ENCODE measurements at regions not wholly inside any gene's neighbourhood (a gene's known extent, or its start where the extent isn't known, plus 50 kb on each side); places are given as distances from the start of the nearest gene placed in this dataset.

DNA sequence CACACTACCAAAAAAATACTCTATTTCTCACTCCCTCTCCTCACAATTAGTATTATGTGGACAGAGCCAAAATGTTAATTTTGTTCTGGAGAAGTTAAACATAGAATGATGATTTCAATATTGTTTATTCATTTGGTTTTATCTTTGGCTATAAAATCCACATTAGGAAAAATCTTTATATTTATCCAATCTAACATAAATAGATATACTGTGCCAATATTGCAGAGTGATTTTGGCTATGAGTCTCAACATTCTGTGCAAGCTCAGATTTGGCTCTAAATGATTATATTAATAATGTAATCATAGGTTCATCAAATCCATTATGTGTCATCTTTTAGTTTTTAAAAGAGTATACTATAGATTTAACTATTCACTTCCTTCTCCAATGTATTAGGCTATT lies 667.5 kb upstream of the CHORDC1 start:
- Histone ChIP-seq H3K4me3 (ENCODE audit: insufficient read depth, low read depth, low read length) (no peak overlapping the region), H3K4me1 (ENCODE audit: control insufficient read depth, insufficient read depth, low read length) (no peaks in the 10 kb centered on the region), H3K27me3 (ENCODE audit: control insufficient read depth, insufficient read depth, low read length, poor library complexity, severe bottlenecking) (no peaks in the 10 kb centered on the region), H3K9me3 (ENCODE audit: control insufficient read depth, low read length) (no peaks in the 10 kb centered on the region), H3K36me3 (ENCODE audit: control insufficient read depth, insufficient read depth, low read length) (no peaks in the 10 kb centered on the region), H3K27ac (ENCODE audit: insufficient read depth, low read depth, low read length, poor library complexity, severe bottlenecking) (no peak overlapping the region)

DNA sequence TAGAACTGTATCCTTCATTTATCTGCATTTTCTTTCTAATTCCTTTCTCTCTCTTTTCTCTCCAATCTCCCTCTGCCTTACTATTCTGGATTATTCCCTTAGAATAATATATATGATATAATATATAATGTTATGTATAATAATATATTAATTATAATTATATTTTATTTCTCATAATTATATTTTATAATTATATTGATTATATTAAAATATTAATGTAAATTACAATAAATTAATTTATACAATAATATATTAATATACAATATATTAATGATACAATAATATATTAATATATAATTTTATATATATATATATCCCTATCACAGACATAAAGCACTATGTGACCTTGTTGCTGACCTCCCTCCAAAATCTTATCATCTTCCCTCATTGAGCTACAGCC lies 661.3 kb upstream of the CHORDC1 start:
- H3K36me3 ChIP-seq (ENCODE audit: control insufficient read depth, insufficient read depth, low read length): no peaks in the 10 kb centered on the region
- H3K9me3 ChIP-seq (ENCODE audit: control insufficient read depth, low read length): no peaks in the 10 kb centered on the region
- H3K27me3 ChIP-seq (ENCODE audit: control insufficient read depth, insufficient read depth, low read length, poor library complexity, severe bottlenecking): no peaks in the 10 kb centered on the region
- H3K4me1 ChIP-seq (ENCODE audit: control insufficient read depth, insufficient read depth, low read length): no peaks in the 10 kb centered on the region
- H3K4me3 ChIP-seq (ENCODE audit: insufficient read depth, low read depth, low read length): no peak overlapping the region
- no peak overlapping the region for H3K27ac ChIP-seq (ENCODE audit: insufficient read depth, low read depth, low read length, poor library complexity, severe bottlenecking)

DNA sequence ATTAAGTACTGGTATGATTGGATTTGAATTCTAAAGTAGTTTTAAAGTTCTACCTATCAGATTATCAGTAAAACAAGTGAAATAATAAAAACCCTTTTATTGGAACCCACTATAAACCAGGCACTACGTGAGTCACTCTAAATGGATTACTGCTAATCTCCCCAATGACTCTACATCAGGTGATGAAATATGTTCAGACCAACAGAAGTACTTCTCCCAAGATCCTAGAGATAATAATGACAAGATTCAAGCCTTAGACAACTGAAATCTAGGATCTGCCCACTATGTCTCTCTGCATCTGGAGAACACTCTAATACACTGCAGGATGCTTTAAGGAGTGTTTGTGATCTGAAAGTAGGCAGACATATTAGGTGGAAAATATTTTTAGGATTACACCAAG lies 652.1 kb upstream of the CHORDC1 start:
- Histone ChIP-seq H3K27ac (ENCODE audit: insufficient read depth, low read depth, low read length, poor library complexity, severe bottlenecking) (no peak overlapping the region), H3K27me3 (ENCODE audit: control insufficient read depth, insufficient read depth, low read length, poor library complexity, severe bottlenecking) (no peaks in the 10 kb centered on the region), H3K36me3 (ENCODE audit: control insufficient read depth, insufficient read depth, low read length) (no peaks in the 10 kb centered on the region), H3K4me1 (ENCODE audit: control insufficient read depth, insufficient read depth, low read length) (no peaks in the 10 kb centered on the region), H3K4me3 (ENCODE audit: insufficient read depth, low read depth, low read length) (no peak overlapping the region), H3K9me3 (ENCODE audit: control insufficient read depth, low read length) (no peaks in the 10 kb centered on the region)
- 89 to 100% methylated on average over 1 of the region's 1 CpG for WGBS, 2 experiments

DNA sequence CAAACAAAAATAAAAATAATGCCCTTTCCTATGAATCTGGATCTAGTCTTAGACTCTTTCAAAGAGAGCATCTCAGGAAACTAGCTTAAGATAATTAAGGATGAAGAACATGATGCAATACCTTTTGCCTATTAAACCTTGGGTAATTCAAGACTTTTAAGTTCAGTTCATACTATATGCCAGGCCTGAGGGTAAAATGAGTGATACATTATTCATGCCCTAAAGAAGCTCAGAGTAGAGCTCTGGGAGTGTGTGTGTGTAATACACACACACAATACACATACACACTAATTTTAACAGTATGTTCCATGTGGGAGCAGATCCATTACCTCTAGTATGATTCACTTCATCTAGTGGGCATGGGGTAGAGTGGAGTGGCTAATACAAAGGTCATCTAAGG lies 651.4 kb upstream of the CHORDC1 start:
- no peaks in the 10 kb centered on the region for H3K4me1 ChIP-seq (ENCODE audit: control insufficient read depth, insufficient read depth, low read length)
- H3K4me3 ChIP-seq (ENCODE audit: insufficient read depth, low read depth, low read length): no peak overlapping the region
- H3K27me3 ChIP-seq (ENCODE audit: control insufficient read depth, insufficient read depth, low read length, poor library complexity, severe bottlenecking): no peaks in the 10 kb centered on the region
- no peaks in the 10 kb centered on the region for H3K9me3 ChIP-seq (ENCODE audit: control insufficient read depth, low read length)
- H3K36me3 ChIP-seq (ENCODE audit: control insufficient read depth, insufficient read depth, low read length): no peaks in the 10 kb centered on the region
- H3K27ac ChIP-seq (ENCODE audit: insufficient read depth, low read depth, low read length, poor library complexity, severe bottlenecking): no peak overlapping the region

DNA sequence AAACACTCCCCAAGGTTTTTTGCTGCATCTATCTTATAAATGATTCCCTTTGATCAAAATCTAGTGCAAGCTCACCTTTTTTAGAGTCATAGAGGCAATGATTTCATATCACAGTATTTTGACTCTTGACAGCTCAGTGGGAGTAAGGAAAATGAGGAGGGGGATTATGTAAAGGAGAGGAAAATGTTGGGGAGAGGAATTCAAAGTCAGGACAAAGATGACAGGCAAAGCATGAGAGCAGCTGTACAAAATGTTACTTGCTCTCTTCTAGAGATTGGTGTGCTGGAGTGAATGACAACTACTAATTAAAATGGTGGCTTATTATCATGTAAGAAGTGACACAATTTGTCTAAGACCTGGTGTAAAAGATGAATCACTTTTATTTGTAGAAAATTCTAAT lies 644.6 kb upstream of the CHORDC1 start:
- Histone ChIP-seq H3K9me3 (ENCODE audit: control insufficient read depth, low read length) (no peaks in the 10 kb centered on the region), H3K4me1 (ENCODE audit: control insufficient read depth, insufficient read depth, low read length) (no peaks in the 10 kb centered on the region), H3K27me3 (ENCODE audit: control insufficient read depth, insufficient read depth, low read length, poor library complexity, severe bottlenecking) (no peaks in the 10 kb centered on the region), H3K4me3 (ENCODE audit: insufficient read depth, low read depth, low read length) (no peak overlapping the region), H3K36me3 (ENCODE audit: control insufficient read depth, insufficient read depth, low read length) (no peaks in the 10 kb centered on the region), H3K27ac (ENCODE audit: insufficient read depth, low read depth, low read length, poor library complexity, severe bottlenecking) (no peak overlapping the region)

DNA sequence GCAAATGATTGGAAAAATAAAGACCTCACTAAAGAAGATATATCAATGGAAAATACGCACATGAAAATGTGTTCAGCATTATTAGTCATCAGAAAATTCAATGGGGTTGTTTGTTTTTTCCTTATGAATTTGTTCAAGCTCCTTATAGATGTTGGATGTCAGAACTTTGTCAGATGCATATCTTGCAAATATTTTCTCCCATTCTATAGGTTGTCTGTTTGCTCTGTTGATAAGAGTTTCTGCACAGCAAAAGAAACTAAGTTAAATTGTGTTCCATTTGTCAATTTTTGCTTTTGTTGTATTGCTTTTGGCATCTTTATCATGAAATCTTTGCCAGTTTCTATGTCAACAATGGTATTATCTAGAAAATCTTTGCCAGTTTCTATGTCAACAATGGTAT lies 633.9 kb upstream of the CHORDC1 start:
- WGBS, 2 experiments: 92 to 100% methylated on average over 1 of the region's 1 CpG
- Histone ChIP-seq H3K27me3 (ENCODE audit: control insufficient read depth, insufficient read depth, low read length, poor library complexity, severe bottlenecking) (no peaks in the 10 kb centered on the region), H3K9me3 (ENCODE audit: control insufficient read depth, low read length) (no peaks in the 10 kb centered on the region), H3K4me1 (ENCODE audit: control insufficient read depth, insufficient read depth, low read length) (no peaks in the 10 kb centered on the region), H3K36me3 (ENCODE audit: control insufficient read depth, insufficient read depth, low read length) (no peaks in the 10 kb centered on the region), H3K4me3 (ENCODE audit: insufficient read depth, low read depth, low read length) (no peak overlapping the region), H3K27ac (ENCODE audit: insufficient read depth, low read depth, low read length, poor library complexity, severe bottlenecking) (no peak overlapping the region)

DNA sequence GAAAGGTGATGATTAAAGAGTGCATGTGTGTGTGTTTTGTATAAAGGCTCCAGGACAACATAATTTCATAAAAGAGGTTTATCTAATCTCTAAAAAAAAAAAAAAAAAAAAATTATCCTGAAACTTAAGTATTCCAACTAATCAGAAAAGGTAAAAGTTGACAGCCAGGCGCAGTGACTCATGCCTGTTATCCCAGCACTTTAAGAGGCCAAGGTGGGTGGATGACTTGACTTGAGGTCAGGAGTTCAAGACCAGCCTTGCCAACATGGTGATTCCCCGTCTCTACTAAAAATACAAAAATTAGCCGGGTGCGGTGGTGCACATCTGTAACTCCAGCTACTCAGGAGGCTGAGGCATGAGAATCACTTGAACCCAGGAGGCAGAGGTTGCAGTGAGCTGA lies 632.7 kb upstream of the CHORDC1 start:
- H3K36me3 ChIP-seq (ENCODE audit: control insufficient read depth, insufficient read depth, low read length): no peaks in the 10 kb centered on the region
- no peaks in the 10 kb centered on the region for H3K27me3 ChIP-seq (ENCODE audit: control insufficient read depth, insufficient read depth, low read length, poor library complexity, severe bottlenecking)
- H3K4me3 ChIP-seq (ENCODE audit: insufficient read depth, low read depth, low read length): no peak overlapping the region
- 88 to 93% methylated on average over 4 of the region's 4 CpGs for WGBS, 2 experiments
- no peaks in the 10 kb centered on the region for H3K9me3 ChIP-seq (ENCODE audit: control insufficient read depth, low read length)
- no peaks in the 10 kb centered on the region for H3K4me1 ChIP-seq (ENCODE audit: control insufficient read depth, insufficient read depth, low read length)
- no peak overlapping the region for H3K27ac ChIP-seq (ENCODE audit: insufficient read depth, low read depth, low read length, poor library complexity, severe bottlenecking)

DNA sequence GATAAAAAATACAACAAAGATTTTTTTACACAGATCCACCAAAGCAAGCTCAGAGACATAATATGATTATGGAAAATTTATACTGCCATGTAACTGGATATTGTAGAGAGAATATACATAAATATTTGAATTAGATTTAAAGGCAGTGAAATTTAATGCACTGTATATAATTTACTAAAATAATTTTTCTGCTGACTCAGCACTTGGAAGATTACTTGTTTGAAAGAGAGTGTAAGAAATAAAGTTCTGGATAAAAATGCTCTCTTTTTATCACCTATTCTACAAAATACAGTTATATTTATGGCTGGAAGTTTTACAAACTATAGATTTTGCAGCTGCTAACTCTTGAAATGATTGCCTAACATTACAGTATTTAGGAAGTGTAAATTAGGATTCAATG lies 628.3 kb upstream of the CHORDC1 start:
- Histone ChIP-seq H3K4me1 (ENCODE audit: control insufficient read depth, insufficient read depth, low read length) (no peaks in the 10 kb centered on the region), H3K27ac (ENCODE audit: insufficient read depth, low read depth, low read length, poor library complexity, severe bottlenecking) (no peak overlapping the region), H3K4me3 (ENCODE audit: insufficient read depth, low read depth, low read length) (no peak overlapping the region), H3K9me3 (ENCODE audit: control insufficient read depth, low read length) (no peaks in the 10 kb centered on the region), H3K27me3 (ENCODE audit: control insufficient read depth, insufficient read depth, low read length, poor library complexity, severe bottlenecking) (no peaks in the 10 kb centered on the region), H3K36me3 (ENCODE audit: control insufficient read depth, insufficient read depth, low read length) (no peaks in the 10 kb centered on the region)

DNA sequence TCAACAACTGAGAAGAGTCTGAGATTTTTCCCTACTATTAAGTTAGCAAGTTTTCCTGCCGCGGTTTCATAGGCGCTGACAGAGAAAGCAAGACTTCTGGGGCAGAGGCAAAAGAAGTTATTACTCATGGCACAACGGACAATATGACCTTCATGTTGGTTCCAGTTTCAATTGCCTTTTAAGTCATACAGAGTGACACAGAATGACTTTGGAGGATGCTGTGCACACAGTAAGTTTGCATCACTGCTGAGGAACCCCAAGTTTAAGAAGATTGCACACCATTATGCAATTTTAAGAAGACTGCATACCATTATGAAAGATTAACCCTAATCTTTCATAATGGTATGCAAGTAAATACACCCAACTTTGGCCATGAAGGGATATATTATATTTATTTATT lies 626.5 kb upstream of the CHORDC1 start:
- Histone ChIP-seq H3K9me3 (ENCODE audit: control insufficient read depth, low read length) (no peaks in the 10 kb centered on the region), H3K27me3 (ENCODE audit: control insufficient read depth, insufficient read depth, low read length, poor library complexity, severe bottlenecking) (no peaks in the 10 kb centered on the region), H3K27ac (ENCODE audit: insufficient read depth, low read depth, low read length, poor library complexity, severe bottlenecking) (no peak overlapping the region), H3K4me3 (ENCODE audit: insufficient read depth, low read depth, low read length) (no peak overlapping the region), H3K36me3 (ENCODE audit: control insufficient read depth, insufficient read depth, low read length) (no peaks in the 10 kb centered on the region), H3K4me1 (ENCODE audit: control insufficient read depth, insufficient read depth, low read length) (no peaks in the 10 kb centered on the region)
- 91 to 94% methylated on average over 4 of the region's 4 CpGs for WGBS, 2 experiments

DNA sequence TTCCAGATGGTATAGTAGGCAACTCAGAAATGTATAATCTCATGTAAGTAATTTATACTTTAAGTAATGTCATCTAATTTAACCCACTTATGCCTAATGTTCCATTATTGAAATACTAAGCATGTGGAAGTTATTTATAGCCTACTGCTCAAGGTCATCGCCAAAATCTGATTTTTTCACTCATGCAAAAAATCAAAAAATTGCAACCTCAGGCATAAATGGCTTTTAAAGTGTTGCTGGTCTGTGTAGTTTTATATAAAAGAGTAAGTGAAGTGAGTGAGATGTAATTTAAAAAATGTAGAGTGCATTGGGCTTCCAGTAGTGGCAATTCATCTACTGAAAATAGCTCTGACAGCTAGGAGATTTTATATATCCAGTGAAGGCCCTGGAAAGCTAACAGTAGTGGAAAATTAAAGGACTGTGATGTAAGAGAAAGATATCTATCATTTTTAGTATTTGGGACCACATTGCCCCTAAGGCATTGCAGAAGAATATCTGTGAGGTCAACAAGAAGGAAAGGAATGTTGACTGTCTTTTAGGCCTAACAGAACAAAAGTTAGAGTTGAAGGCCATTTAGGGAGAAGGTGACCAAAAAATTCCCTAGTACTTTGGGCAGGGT lies 624.5 kb upstream of the CHORDC1 start:
- no peak overlapping the region for H3K27ac ChIP-seq (ENCODE audit: insufficient read depth, low read depth, low read length, poor library complexity, severe bottlenecking)
- H3K27me3 ChIP-seq (ENCODE audit: control insufficient read depth, insufficient read depth, low read length, poor library complexity, severe bottlenecking): no peaks in the 10 kb centered on the region
- H3K4me3 ChIP-seq (ENCODE audit: insufficient read depth, low read depth, low read length): no peak overlapping the region
- H3K36me3 ChIP-seq (ENCODE audit: control insufficient read depth, insufficient read depth, low read length): no peaks in the 10 kb centered on the region
- 88 to 100% methylated on average over 1 of the region's 1 CpG for WGBS, 2 experiments
- H3K4me1 ChIP-seq (ENCODE audit: control insufficient read depth, insufficient read depth, low read length): no peaks in the 10 kb centered on the region
- H3K9me3 ChIP-seq (ENCODE audit: control insufficient read depth, low read length): no peaks in the 10 kb centered on the region

DNA sequence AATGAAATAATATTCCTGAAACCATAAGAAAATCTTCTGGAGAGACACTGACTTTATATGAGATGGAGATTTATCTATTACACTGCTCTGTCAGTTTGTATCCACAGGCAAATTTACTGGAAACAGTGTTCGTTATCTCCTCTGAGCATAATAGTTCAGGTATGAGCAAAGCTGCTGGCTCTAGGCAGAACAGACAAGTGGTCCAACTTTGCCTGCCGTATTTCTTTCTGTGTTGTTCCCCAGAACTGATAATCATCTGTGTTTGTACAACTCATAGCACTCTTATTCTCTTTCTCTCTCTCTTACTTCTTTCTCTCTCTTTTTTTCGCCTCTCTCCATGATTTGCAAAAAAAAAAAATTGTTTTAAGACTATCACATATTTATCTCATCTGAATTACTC lies 623.8 kb upstream of the CHORDC1 start:
- Histone ChIP-seq H3K27me3 (ENCODE audit: control insufficient read depth, insufficient read depth, low read length, poor library complexity, severe bottlenecking) (no peaks in the 10 kb centered on the region), H3K4me3 (ENCODE audit: insufficient read depth, low read depth, low read length) (no peak overlapping the region), H3K36me3 (ENCODE audit: control insufficient read depth, insufficient read depth, low read length) (no peaks in the 10 kb centered on the region), H3K9me3 (ENCODE audit: control insufficient read depth, low read length) (no peaks in the 10 kb centered on the region), H3K4me1 (ENCODE audit: control insufficient read depth, insufficient read depth, low read length) (no peaks in the 10 kb centered on the region), H3K27ac (ENCODE audit: insufficient read depth, low read depth, low read length, poor library complexity, severe bottlenecking) (no peak overlapping the region)
- 89 to 92% methylated on average over 3 of the region's 3 CpGs for WGBS, 2 experiments
